SK-N-SH (cell line): ENCODE measurements at regions not wholly inside any gene's neighbourhood (a gene's known extent, or its start where the extent isn't known, plus 50 kb on each side); places are given as distances from the start of the nearest gene placed in this dataset.

Source experiments
- CTCF ChIA-PET: fragments of 300-600, 350-600 bp; formaldehyde crosslinking; extraction: SDS; loops from one replicate; lab custom pipeline; 2021; lab: Yijun Ruan, JAX
- POLR2A ChIA-PET: fragments of 350-600 bp; sonication (Branson Sonifier 250); formaldehyde crosslinking; extraction: SDS; loops from one replicate; lab custom pipeline; 2020; ENCODE audit warnings: antibody characterized with exemption, inconsistent platforms; lab: Yijun Ruan, JAX
- DNase-seq: peaks from one replicate; pipeline ENCODE4 v3.0.0; 2012
- H2AFZ ChIP-seq: fragments of 200-600 bp; sonication (generic); 2 replicates; pipeline ENCODE4 v1.8.1; 2016; ENCODE audit warnings: antibody characterized with exemption, mild to moderate bottlenecking, low read depth
- H3F3A ChIP-seq: fragments of 200-600 bp; sonication (generic); replicated peaks from 2 replicates; pipeline ENCODE3; 2016; ENCODE audit warnings: antibody characterized with exemption, mild to moderate bottlenecking; ENCODE audit not compliant: insufficient read depth
- H3K27ac ChIP-seq, 2 experiments: fragments of 200-500 bp in 1 of 2; fragments of 200-600 bp in 1 of 2; sonication (Bioruptor generic) in 1 of 2; sonication (generic), shearing (Covaris generic) in 1 of 2; 2 replicates each; pipeline versions ENCODE4 v1.5.1 to v1.6.1; 2014 to 2016; ENCODE audit warnings: low read depth in 2 of 2, inconsistent platforms in 1 of 2, low read length in 1 of 2, mild to moderate bottlenecking in 1 of 2, mixed read lengths in 1 of 2
- H3K27me3 ChIP-seq: fragments of 200-600 bp; sonication (generic), shearing (Covaris generic); 2 replicates; pipeline ENCODE4 v1.6.1; 2016; ENCODE audit warnings: mixed run types; ENCODE audit not compliant: insufficient read depth
- H3K36me3 ChIP-seq, 2 experiments: fragments of 200-500 bp in 1 of 2; fragments of 200-600 bp in 1 of 2; sonication (Bioruptor generic) in 1 of 2; sonication (generic) in 1 of 2; replicated peaks in 1 of 2; 2 replicates each; pipeline versions ENCODE3 to v1.5.1; 2014 to 2016; ENCODE audit warnings: low read length in 1 of 2, mild to moderate bottlenecking in 1 of 2; ENCODE audit not compliant: insufficient read depth in 2 of 2, control insufficient read depth in 1 of 2
- H3K4me1 ChIP-seq, 2 experiments: fragments of 200-500 bp in 1 of 2; fragments of 200-600 bp in 1 of 2; sonication (Bioruptor generic) in 1 of 2; sonication (generic), shearing (Covaris generic) in 1 of 2; 2 replicates each; pipeline versions ENCODE4 v1.5.1 to v1.6.1; 2014 to 2016; ENCODE audit warnings: low read depth in 1 of 2, low read length in 1 of 2, mixed run types in 1 of 2; ENCODE audit not compliant: insufficient read depth in 2 of 2, control insufficient read depth in 1 of 2
- H3K4me2 ChIP-seq: fragments of 200-600 bp; sonication (generic), shearing (Covaris generic); 2 replicates; pipeline ENCODE4 v1.6.1; 2017; ENCODE audit warnings: mixed run types
- H3K4me3 ChIP-seq, 2 experiments: fragments of 200-500 bp in 1 of 2; fragments of 200-600 bp in 1 of 2; sonication (Bioruptor generic) in 1 of 2; sonication (generic), shearing (Covaris generic) in 1 of 2; 2 replicates each; pipeline versions ENCODE4 v1.5.1 to v1.8.1; 2014 to 2016; ENCODE audit warnings: low read depth in 2 of 2, inconsistent platforms in 1 of 2, low read length in 1 of 2, mild to moderate bottlenecking in 1 of 2, mixed read lengths in 1 of 2, moderate library complexity in 1 of 2
- H3K79me2 ChIP-seq: fragments of 200-600 bp; sonication (generic); 2 replicates; pipeline ENCODE4 v1.8.1; 2017; ENCODE audit warnings: mild to moderate bottlenecking; ENCODE audit not compliant: insufficient read depth
- H3K9ac ChIP-seq: fragments of 200-600 bp; sonication (generic); 2 replicates; pipeline ENCODE4 v1.6.1; 2017; ENCODE audit warnings: mixed run types
- H3K9me2 ChIP-seq: fragments of 200-600 bp; sonication (generic); 2 replicates; pipeline ENCODE4 v1.6.1; 2017; ENCODE audit warnings: mixed run types
- H3K9me3 ChIP-seq: fragments of 200-600 bp; sonication (generic); 2 replicates; pipeline ENCODE4 v1.6.1; 2017; ENCODE audit warnings: mixed run types, mild to moderate bottlenecking, moderate library complexity
- H4K20me1 ChIP-seq: fragments of 200-600 bp; sonication (generic); 2 replicates; pipeline ENCODE4 v1.6.1; 2017; ENCODE audit warnings: mild to moderate bottlenecking, mixed run types; ENCODE audit not compliant: insufficient read depth
- CHD2 ChIP-seq: fragments of 150-350 bp; IDR thresholded peaks from 2 replicates; pipeline ENCODE4 v1.6.1; 2018; ENCODE audit warnings: low read length; ENCODE audit not compliant: partially characterized antibody
- CTCF ChIP-seq: fragments of 200-600 bp; sonication (generic); IDR thresholded peaks from 2 replicates; pipeline ENCODE4 v1.6.1; 2017; ENCODE audit warnings: antibody characterized with exemption, mild to moderate bottlenecking, moderate library complexity
- EZH2phosphoT487 ChIP-seq: fragments of 200-600 bp; sonication (generic); IDR thresholded peaks from 2 replicates; pipeline ENCODE4 v1.6.1; 2017; ENCODE audit warnings: low read depth, mixed run types, mild to moderate bottlenecking, antibody characterized with exemption, moderate library complexity, borderline replicate concordance
- FOXJ3 ChIP-seq: sonication (generic); formaldehyde crosslinking; IDR thresholded peaks from 2 replicates; pipeline ENCODE4 v1.5.1; 2020; ENCODE audit warnings: mild to moderate bottlenecking, missing genetic modification reagents
- MAX ChIP-seq: IDR thresholded peaks from 2 replicates; pipeline ENCODE4 v1.4.0; 2012; ENCODE audit warnings: low read depth
- MXI1 ChIP-seq: IDR thresholded peaks from 2 replicates; pipeline ENCODE4 v1.6.1; 2012; ENCODE audit warnings: mild to moderate bottlenecking, low read depth, low read length, improper control_type of control experiment
- RXRA ChIP-seq: IDR thresholded peaks from 2 replicates; pipeline ENCODE4 v1.4.0; 2012; ENCODE audit warnings: low read depth, mild to moderate bottlenecking, borderline replicate concordance
- TCF12 ChIP-seq: IDR thresholded peaks from 2 replicates; pipeline ENCODE4 v1.4.0; 2012
- TEAD4 ChIP-seq: IDR thresholded peaks from 2 replicates; pipeline ENCODE4 v1.4.0; 2012; ENCODE audit warnings: mild to moderate bottlenecking, borderline replicate concordance; ENCODE audit not compliant: insufficient read depth
- YY1 ChIP-seq: IDR thresholded peaks from 2 replicates; pipeline ENCODE4 v1.4.0; 2012; ENCODE audit warnings: low read depth, mild to moderate bottlenecking
- WGBS: methylation state at CpG from one replicate; pipeline ENCODE4 v1.1.6; 2017; ENCODE audit warnings: low lambda C conversion rate; 5-methylcytosine and 5-hydroxymethylcytosine counted together
- TF ChIP-seq, protein P1 (sequence below): IDR thresholded peaks from 2 replicates; pipeline ENCODE4 v1.4.0; 2012; ENCODE audit warnings: low read depth, borderline replicate concordance
- TF ChIP-seq, protein P2 (sequence below): IDR thresholded peaks from 2 replicates; pipeline ENCODE4 v1.6.1; 2012; ENCODE audit warnings: mild to moderate bottlenecking, low read depth, low read length, moderate library complexity
- TF ChIP-seq, protein P3 (sequence below): fragments of 150-350 bp; IDR thresholded peaks from 2 replicates; pipeline ENCODE4 v1.6.1; 2016; ENCODE audit warnings: mild to moderate bottlenecking, low read depth, low read length

DNA sequence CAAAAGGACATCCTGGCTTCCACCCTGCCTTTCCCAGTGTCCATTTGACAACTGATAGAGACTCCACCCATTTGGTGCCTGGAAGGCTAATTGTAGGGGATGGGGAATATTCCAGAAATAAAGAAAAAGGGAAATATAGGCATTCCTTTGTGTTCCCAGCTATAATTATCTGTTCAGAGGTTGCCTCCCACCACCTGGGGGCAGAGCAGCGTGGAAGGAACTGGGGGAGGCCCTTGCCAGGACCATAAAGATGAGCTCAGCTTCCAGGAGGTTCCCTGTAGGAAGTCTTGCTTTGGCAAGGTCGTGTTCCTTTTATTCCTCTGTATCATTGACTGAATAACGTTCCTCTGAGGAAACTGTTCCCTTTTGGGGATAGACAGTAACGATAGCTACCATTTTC lies 214.7 kb downstream of the TFAP2C start (continued):
- TF ChIP-seq, protein P1, sequence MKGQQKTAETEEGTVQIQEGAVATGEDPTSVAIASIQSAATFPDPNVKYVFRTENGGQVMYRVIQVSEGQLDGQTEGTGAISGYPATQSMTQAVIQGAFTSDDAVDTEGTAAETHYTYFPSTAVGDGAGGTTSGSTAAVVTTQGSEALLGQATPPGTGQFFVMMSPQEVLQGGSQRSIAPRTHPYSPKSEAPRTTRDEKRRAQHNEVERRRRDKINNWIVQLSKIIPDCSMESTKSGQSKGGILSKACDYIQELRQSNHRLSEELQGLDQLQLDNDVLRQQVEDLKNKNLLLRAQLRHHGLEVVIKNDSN: no peak
- no peak for TF ChIP-seq TEAD4
- TF ChIP-seq YY1: no peak
- TF ChIP-seq, all 33 proteins: peak for 0

GRCh38 chr20:56845546-56846086 lies 216.5 kb downstream of the TFAP2C start:
- no peaks in the 10 kb centered on the region for H3K9me3 ChIP-seq
- H3K4me1 ChIP-seq: no peaks in the 10 kb centered on the region
- H3K9ac ChIP-seq: no peak overlapping the region
- no peak overlapping the region for H3K27ac ChIP-seq
- H3K27me3 ChIP-seq: no peaks in the 10 kb centered on the region; the same call in 1 of the 2 replicates
- no peak overlapping the region for H2AFZ ChIP-seq
- H3F3A ChIP-seq: no peaks in the 10 kb centered on the region
- H3K4me3 ChIP-seq: no peak overlapping the region
- DNase-seq: no peak
- ChIA-PET POLR2A (no interaction called here), CTCF (interaction anchor here (0.9 to 1.1 kb wide), 2 partner anchors 10 to 295 kb away, joined by 3 to 4 read pairs; no protein-coding TSS in a partner anchor)
- no peaks in the 10 kb centered on the region for H3K79me2 ChIP-seq
- 8% methylated on average over 4 of the region's 4 CpGs for WGBS
- TF ChIP-seq, protein P2, sequence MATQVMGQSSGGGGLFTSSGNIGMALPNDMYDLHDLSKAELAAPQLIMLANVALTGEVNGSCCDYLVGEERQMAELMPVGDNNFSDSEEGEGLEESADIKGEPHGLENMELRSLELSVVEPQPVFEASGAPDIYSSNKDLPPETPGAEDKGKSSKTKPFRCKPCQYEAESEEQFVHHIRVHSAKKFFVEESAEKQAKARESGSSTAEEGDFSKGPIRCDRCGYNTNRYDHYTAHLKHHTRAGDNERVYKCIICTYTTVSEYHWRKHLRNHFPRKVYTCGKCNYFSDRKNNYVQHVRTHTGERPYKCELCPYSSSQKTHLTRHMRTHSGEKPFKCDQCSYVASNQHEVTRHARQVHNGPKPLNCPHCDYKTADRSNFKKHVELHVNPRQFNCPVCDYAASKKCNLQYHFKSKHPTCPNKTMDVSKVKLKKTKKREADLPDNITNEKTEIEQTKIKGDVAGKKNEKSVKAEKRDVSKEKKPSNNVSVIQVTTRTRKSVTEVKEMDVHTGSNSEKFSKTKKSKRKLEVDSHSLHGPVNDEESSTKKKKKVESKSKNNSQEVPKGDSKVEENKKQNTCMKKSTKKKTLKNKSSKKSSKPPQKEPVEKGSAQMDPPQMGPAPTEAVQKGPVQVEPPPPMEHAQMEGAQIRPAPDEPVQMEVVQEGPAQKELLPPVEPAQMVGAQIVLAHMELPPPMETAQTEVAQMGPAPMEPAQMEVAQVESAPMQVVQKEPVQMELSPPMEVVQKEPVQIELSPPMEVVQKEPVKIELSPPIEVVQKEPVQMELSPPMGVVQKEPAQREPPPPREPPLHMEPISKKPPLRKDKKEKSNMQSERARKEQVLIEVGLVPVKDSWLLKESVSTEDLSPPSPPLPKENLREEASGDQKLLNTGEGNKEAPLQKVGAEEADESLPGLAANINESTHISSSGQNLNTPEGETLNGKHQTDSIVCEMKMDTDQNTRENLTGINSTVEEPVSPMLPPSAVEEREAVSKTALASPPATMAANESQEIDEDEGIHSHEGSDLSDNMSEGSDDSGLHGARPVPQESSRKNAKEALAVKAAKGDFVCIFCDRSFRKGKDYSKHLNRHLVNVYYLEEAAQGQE: no peak
- TF ChIP-seq FOXJ3 (no peak), EZH2phosphoT487 (no peak), YY1 (no peak), TCF12 (no peak), CTCF (no peak), CHD2 (no peak), RXRA (no peak), MXI1 (no peak), MAX (no peak), TEAD4 (no peak)
- TF ChIP-seq, protein P3, sequence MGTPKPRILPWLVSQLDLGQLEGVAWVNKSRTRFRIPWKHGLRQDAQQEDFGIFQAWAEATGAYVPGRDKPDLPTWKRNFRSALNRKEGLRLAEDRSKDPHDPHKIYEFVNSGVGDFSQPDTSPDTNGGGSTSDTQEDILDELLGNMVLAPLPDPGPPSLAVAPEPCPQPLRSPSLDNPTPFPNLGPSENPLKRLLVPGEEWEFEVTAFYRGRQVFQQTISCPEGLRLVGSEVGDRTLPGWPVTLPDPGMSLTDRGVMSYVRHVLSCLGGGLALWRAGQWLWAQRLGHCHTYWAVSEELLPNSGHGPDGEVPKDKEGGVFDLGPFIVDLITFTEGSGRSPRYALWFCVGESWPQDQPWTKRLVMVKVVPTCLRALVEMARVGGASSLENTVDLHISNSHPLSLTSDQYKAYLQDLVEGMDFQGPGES: no peak
- no peaks in the 10 kb centered on the region for H4K20me1 ChIP-seq
- no peak overlapping the region for H3K4me2 ChIP-seq
- no peaks in the 10 kb centered on the region for H3K9me2 ChIP-seq
- H3K36me3 ChIP-seq: no peaks in the 10 kb centered on the region
